Vagina (tissue), 2 donors: ENCODE measurements at regions not wholly inside any gene's neighbourhood (a gene's known extent, or its start where the extent isn't known, plus 50 kb on each side); places are given as distances from the start of the nearest gene placed in this dataset.

Experiments
- DNase-seq, 2 donors: peaks; one replicate each; pipeline ENCODE4 v3.0.0-alpha.2; 2017; ENCODE audit errors: extremely low spot score in 2 of 2
- H3K27ac ChIP-seq: fragments of 200-600 bp; sonication (generic); one replicate; pipeline ENCODE4 v1.5.1; 2019
- H3K27me3 ChIP-seq: fragments of 200-600 bp; sonication (generic); one replicate; pipeline ENCODE4 v1.5.1; 2019
- H3K36me3 ChIP-seq, 2 donors: fragments of 200-600 bp; sonication (generic); one replicate each; pipeline ENCODE4 v1.5.1; 2017 to 2019
- H3K4me1 ChIP-seq: fragments of 200-600 bp; sonication (generic); one replicate; pipeline ENCODE4 v1.5.1; 2019
- H3K4me3 ChIP-seq, 2 donors: fragments of 200-600 bp; sonication (generic); 1 replicate in 1 of 2; 2 replicates in 1 of 2; pipeline ENCODE4 v1.5.1; 2016 to 2019
- H3K9me3 ChIP-seq: fragments of 200-600 bp; sonication (generic); one replicate; pipeline ENCODE4 v1.5.1; 2019
- CTCF ChIP-seq, 3 experiments: fragments of 450-650 bp in 2 of 3; fragments of 200-600 bp in 1 of 3; sonication (generic) in 1 of 3; IDR thresholded peaks; one replicate each; pipeline ENCODE4 v1.5.1; 2017 to 2019; ENCODE audit warnings: antibody characterized with exemption in 3 of 3, mild to moderate bottlenecking in 2 of 3, moderate library complexity in 2 of 3
- POLR2A ChIP-seq, 2 donors: fragments of 450-650 bp; IDR thresholded peaks; one replicate each; pipeline ENCODE4 v1.6.1; 2017; ENCODE audit warnings: antibody characterized with exemption in 2 of 2, mild to moderate bottlenecking in 2 of 2, moderate library complexity in 2 of 2
- POLR2AphosphoS5 ChIP-seq, 2 donors: sonication (generic); formaldehyde crosslinking; IDR thresholded peaks; one replicate each; pipeline ENCODE4 v1.9.0; 2017; ENCODE audit warnings: antibody characterized with exemption in 2 of 2, mild to moderate bottlenecking in 2 of 2, low read depth in 1 of 2; ENCODE audit not compliant: insufficient read depth in 1 of 2
- intact Hi-C: fragments of 100-400 bp; cut with DNase I; formaldehyde crosslinking; loops from one replicate; pipeline ENCODE4 v1.15.1; 2023

GRCh38 chr22:35475545-35475944 lies 65.1 kb upstream of the RASD2 start:
- TF ChIP-seq CTCF (IDR thresholded peaks at IDR 0.05) (no peak), POLR2AphosphoS5 (IDR thresholded peaks at IDR 0.05; ENCODE audit: insufficient read depth in 1 of 2, low read depth in 1 of 2) (no peak), POLR2A (IDR thresholded peaks at IDR 0.05) (no peak)
- no peaks in the 10 kb centered on the region for H3K9me3 ChIP-seq
- intact Hi-C loops: no loop called here
- DNase-seq: no peak
- H3K27ac ChIP-seq: no peak overlapping the region
- H3K4me1 ChIP-seq: peaks cover 29% of the 10 kb centered on the region
- no peaks in the 10 kb centered on the region for H3K36me3 ChIP-seq
- H3K4me3 ChIP-seq: no peak overlapping the region
- no peaks in the 10 kb centered on the region for H3K27me3 ChIP-seq

GRCh38 chr22:35476341-35476740 lies 64.3 kb upstream of the RASD2 start:
- Histone ChIP-seq H3K36me3 (no peaks in the 10 kb centered on the region), H3K9me3 (no peaks in the 10 kb centered on the region), H3K4me1 (peaks cover 37% of the 10 kb centered on the region), H3K4me3 (no peak overlapping the region), H3K27me3 (no peaks in the 10 kb centered on the region), H3K27ac (no peak overlapping the region)
- intact Hi-C loops: no loop called here
- no peak for TF ChIP-seq POLR2A (IDR thresholded peaks at IDR 0.05)
- no peak for TF ChIP-seq POLR2AphosphoS5 (IDR thresholded peaks at IDR 0.05; ENCODE audit: insufficient read depth in 1 of 2, low read depth in 1 of 2)
- no peak for TF ChIP-seq CTCF (IDR thresholded peaks at IDR 0.05)
- no peak for DNase-seq

GRCh38 chr22:35477911-35478582 lies 62.6 kb upstream of the RASD2 start:
- Histone ChIP-seq H3K4me1 (peaks cover 37% of the 10 kb centered on the region), H3K9me3 (no peaks in the 10 kb centered on the region), H3K27ac (peak overlapping the region; percentile 20), H3K27me3 (no peaks in the 10 kb centered on the region), H3K36me3 (no peaks in the 10 kb centered on the region), H3K4me3 (no peak overlapping the region)
- intact Hi-C loops: no loop called here
- no peak for DNase-seq
- TF ChIP-seq POLR2AphosphoS5 (IDR thresholded peaks at IDR 0.05; ENCODE audit: insufficient read depth in 1 of 2, low read depth in 1 of 2) (peak; percentile 52 to 56), POLR2A (IDR thresholded peaks at IDR 0.05) (no peak), CTCF (IDR thresholded peaks at IDR 0.05) (no peak)

GRCh38 chr22:35478633-35479107 lies 62.0 kb upstream of the RASD2 start:
- Histone ChIP-seq H3K27me3 (no peaks in the 10 kb centered on the region), H3K4me1 (peaks cover 37% of the 10 kb centered on the region), H3K9me3 (no peaks in the 10 kb centered on the region), H3K27ac (peak overlapping the region; percentile 20), H3K4me3 (no peak overlapping the region), H3K36me3 (no peaks in the 10 kb centered on the region)
- DNase-seq: no peak
- intact Hi-C loops: no loop called here
- TF ChIP-seq POLR2AphosphoS5 (IDR thresholded peaks at IDR 0.05; ENCODE audit: insufficient read depth in 1 of 2, low read depth in 1 of 2) (no peak), CTCF (IDR thresholded peaks at IDR 0.05) (no peak), POLR2A (IDR thresholded peaks at IDR 0.05) (no peak)

- TF ChIP-seq POLR2AphosphoS5 (IDR thresholded peaks at IDR 0.05; ENCODE audit: insufficient read depth in 1 of 2, low read depth in 1 of 2) (no peak), POLR2A (IDR thresholded peaks at IDR 0.05) (no peak), CTCF (IDR thresholded peaks at IDR 0.05) (no peak)
- no peak for DNase-seq
- intact Hi-C loops: no loop called here
- Histone ChIP-seq H3K27me3 (no peaks in the 10 kb centered on the region), H3K4me3 (no peak overlapping the region), H3K4me1 (peaks cover 37% of the 10 kb centered on the region), H3K27ac (no peak overlapping the region), H3K36me3 (no peaks in the 10 kb centered on the region), H3K9me3 (no peaks in the 10 kb centered on the region)
Measured at GRCh38 chr22:35479359-35479758, 61.3 kb upstream of the RASD2 start.
